GM19463 (cell line): ENCODE measurements at regions not wholly inside any gene's neighbourhood (a gene's known extent, or its start where the extent isn't known, plus 50 kb on each side); places are given as distances from the start of the nearest gene placed in this dataset.

Source experiments
- ATAC-seq: cut with Tn5 transposase; IDR thresholded peaks from one replicate; pipeline ENCODE4 v1.9.1; 2021; ENCODE audit warnings: mild to moderate bottlenecking, moderate library complexity; ENCODE audit not compliant: unreplicated experiment

DNA sequence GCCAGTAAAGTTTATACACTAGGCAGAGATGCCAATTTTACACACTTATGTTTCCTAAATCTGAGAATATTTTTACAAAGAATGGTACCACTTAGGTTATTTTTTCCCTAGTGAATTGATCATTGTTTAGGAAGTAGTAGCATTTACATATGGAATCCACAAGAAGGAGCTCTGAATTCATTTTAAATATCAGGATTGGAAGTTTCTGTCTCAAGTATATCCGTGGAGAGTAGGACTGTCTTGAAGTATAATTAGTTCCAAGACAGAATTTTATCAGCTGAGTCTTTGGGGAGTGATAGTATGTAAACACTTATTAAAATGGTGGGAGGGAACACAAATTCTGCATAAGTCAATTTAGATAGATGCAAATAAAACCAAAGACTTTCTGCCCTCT lies 82.3 kb upstream of the FAM98A start:
- no peak for ATAC-seq

DNA sequence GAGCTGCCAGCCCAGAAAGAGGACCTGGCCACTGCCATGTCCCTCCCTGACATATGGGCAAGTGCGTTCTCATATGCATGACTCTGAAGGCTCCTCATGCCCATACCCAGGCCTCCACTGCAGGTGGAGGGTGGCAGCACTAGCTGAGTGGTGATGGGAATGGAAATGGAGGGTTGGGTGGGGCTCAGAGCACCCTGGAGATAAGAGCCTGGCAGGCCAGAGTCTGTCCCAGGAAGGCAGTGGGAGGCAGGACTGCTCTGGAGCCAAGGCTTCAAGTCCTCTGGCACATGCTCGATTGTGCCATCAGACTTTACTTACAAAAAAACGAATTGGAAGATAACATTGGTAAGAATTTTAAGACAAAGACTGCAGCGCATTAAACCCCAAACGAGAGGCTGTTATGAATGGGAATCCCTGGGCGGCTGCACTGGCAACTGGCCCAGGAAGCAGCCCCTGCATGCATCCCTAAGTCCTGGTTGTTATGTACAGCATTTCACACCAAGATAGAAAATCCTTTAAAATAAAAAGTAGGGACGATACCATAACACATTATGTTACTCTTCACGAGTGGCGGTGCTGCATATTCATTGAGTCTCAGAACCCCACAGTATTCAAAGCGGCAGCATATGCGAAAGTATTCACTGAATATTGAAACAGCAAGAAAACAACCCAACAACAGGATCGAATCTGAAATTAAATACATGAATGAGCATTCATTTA lies 81.7 kb upstream of the FAM98A start:
- ATAC-seq = no peak

DNA sequence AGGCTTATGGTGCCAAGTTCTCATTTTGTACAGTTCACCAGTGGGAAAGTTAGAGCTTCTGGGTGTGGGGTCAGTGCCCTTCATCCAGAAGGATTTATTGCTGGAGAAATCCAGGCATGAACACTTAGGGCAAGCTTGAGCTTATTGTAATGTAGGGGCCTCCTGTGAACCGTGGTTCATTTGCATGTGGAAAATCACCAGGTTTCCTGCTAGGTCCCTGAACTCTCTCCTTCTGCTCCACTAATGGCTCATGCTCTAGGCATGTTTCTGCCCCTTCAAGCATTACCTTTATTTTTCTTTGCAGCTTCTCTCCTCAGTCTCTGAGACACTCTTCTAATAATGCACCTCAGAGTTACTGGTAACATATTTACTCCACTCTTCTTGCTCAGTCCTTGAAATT lies 79.3 kb upstream of the FAM98A start:
- no peak for ATAC-seq

DNA sequence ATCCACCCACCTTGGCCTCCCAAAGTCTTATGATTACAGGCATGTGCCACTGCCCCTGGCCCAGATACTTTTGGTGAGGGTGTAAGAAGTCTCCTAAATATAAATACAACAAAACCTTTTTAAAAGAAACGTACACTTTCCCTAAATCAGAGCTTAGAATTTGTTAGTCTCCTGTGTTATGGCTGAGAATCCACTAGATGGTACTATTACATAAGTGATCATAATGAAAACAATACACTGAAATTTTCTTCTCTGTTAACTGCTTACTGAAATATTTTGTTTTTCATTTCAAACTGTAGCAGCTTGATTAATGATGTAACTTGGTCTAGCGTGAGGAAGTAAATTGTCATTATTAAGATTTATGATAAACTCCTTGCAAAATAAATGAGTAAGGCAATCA lies 74.8 kb upstream of the FAM98A start:
- ATAC-seq = no peak

DNA sequence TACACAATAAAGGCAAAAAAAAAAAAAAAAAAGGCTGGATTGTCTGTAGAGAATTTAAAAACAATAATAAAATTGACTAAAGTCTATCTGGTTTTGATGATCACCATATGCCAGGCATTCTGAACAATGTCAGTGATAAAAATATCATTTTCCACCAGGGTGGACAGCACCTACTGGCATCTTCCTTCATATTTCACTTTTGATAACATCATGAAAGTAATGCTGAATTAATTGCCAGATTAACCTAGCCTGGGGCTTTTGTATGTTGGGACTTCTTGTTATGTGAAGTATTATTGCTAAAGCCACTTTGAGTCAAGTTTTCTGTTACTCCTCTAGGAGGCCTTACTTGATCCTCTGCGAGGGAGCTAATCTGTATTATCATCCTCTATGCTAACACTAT lies 73.8 kb upstream of the FAM98A start:
- ATAC-seq = no peak

DNA sequence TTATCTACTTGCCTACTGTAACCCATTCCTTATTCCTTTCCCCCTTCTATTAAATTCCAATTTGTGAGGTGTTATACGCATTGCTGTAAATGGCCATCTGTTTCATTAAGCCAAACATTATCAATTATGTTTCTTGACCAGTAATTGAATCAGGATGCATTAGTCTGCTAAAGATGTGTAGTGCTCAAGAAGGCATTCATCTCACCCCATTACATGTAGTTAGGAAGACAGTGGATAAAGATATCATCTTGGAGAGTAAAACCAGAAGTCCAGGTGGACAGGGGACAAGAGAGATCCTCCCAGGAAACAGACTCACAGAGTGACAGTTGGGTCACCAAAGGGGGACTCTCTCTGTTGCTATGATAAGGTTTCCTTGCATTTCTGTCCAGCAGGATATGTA lies 73.3 kb upstream of the FAM98A start:
- no peak for ATAC-seq

DNA sequence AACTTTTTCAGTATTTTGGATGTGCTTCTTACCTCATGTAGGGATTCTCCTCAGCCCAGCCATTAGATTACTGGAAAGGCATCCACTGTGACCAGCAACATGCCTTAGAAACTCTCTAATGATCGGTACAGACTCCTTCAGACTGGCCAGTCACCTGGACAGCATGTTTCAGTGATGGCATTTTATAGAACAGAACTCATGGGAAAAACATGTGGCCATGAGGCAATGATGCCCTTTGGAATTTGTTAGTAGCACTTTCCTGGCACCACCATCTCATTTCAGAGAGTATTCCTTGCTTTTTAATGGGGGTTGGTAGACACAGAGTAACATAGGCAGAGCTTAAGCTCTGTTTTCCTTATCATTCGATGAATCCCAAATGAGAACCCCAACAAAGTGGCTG lies 72.1 kb upstream of the FAM98A start:
- ATAC-seq = no peak

DNA sequence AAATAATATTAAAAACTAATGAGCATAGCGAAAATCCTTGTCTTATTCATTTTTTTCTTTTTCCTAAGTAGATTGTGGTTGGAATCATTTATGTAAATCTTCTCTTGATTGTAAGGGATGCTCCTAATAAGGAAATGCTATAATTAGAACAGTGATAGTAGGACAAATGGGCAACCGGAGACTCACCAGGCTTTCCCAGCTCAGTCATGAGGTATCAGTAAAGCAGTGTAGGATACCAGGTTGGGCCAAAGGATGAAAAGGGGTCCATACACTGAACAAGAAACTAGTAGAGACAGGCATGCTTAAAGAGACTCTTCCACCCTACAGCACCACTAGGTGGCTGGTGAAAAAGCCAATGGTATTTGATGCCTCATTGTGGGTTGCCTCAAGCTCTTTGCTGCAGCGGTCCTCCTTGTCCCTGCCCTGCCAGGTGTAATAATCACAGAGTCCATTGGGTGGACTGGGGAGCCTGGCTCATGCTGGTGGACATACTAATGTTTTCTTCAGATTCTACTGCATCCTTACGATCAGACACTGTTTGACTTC lies 71.4 kb upstream of the FAM98A start:
- no peak for ATAC-seq

DNA sequence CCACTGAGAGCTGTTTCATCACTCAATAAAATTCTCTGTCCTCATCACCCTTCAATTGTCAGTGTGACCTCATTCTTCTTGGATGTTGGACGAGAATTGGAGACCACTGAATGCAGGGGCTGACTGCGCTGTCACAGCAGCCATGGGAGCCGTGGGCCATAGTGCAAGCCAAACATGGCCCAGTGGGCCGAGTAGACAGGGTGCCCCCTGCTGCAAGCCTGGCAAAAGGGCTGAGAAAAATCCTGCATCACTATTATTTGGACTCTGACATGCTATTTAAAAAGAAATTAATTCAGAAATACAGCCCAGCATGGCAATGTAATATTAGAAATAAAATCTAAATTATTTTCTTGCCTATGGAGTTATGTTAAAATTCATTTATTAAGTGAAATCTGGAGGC lies 67.8 kb upstream of the FAM98A start:
- ATAC-seq = no peak

DNA sequence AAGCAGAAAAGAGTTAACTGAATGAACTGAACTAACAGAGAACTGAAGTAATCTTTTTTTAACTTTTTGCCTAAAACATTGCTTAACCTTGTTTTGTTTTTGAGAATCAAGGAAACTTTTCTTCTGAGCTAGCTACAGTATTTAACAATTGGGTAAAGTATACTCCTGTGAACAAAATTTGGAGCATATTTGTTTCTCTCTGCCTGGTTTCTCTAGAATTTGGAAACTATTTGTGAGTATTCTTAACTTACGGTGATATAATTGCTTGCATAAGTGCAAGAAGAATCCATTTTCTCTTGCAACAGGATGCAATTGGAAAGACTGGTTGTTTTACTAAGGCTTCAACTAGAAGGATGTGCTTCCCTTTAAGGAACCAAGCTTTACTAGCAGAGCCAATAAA lies 65.9 kb upstream of the FAM98A start:
- ATAC-seq = no peak

DNA sequence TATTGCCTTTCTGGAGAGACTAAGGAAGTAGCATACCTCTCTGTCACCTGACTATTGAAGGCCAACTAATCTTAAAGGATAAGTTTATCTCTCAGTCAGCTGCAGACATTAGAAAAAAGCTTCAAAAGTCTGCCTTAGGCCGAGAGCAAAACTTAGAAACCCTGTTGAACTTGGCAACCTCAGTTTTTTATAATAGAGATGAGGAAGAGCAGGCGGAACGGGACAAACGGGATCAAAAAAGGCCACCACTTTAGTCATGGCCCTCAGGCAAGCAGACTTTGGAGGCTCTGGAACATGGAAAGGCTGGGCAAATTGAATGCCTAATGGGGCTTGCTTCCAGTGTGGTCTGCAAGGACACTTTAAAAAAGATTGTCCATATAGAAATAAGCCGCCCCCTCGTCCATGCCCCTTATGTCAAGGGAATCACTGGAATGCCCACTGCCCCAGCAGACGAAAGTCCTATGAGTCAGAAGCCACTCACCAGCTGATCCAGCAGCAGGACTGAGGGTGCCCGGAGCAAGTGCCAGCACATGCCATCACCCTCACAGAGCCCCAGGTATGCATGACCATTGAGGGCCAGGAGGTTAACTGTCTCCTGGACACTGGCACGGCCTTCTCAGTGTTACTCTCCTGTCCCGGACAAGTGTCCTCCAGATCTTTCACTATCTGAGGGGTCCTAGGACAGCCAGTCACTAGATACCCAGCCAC lies 61.5 kb upstream of the FAM98A start:
- ATAC-seq = no peak

DNA sequence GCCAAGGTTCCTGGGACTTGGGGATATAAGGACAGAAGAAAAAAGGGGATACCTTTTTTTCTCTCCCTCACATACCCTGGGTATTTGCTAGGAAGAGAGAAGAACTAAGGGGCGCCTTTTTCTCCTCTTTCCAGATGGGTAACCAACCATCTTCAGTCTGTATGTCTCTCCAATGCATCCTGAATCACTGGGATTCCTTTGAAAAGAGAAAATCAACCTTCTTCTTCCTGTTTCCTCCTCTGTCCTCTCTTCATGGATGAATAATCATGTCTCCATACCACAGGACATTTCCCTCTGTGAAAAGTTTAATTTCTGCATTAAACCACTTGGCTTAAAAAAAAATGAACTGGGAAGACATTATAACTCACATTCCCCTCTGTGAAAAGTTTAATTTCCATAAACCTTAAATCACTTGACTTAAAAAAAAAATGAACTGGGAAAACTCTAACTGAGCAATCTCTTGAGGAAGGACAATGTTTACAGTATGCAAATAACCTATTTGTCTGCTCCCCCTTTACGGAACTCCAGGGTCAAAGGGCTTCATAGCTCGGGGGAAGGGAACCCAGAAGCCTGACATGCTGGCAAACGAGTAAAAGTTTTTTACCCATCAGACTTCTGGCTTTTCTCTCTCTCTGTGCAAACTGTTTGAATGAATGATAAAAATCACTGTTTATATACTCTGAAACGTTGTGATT lies 56.7 kb upstream of the FAM98A start:
- no peak for ATAC-seq

DNA sequence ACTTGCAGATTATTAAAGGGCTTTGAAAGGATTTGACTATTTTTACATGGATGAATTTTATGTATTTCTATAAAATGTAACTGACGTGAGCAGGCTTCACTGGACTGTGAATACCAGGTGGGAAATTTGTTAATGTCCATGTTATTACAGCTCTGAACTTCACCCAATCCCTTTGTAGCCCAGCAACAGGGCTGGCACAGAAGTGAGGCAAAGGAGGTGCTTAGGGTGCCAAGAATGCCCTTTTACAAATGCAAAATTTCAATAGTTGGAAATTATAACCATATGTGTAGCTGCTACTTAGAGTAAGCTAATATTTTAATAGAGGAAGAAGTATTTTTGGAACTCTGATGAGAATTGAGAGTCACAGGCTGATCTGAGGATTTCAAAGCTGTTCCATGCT lies 53.7 kb upstream of the FAM98A start:
- no peak for ATAC-seq

DNA sequence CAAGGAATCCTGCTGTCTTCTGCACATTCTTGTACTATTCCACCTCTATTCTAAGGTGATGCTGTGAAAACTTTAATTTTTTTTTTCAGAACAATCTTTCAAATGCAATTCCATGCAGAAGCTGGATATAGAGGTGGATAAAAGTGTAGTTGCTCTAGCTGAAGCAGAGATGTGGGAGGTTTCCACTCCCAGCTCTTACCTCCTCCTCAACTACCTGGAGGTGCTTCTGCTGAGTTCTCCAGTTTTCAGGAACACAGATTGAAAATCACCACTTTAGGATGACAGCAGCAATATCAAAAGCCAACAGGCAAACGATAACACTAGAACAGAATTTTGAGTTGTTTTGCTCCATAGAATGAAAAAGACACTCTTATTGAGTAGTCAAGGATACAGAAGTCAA lies 51.1 kb upstream of the FAM98A start:
- no peak for ATAC-seq
